Sigmoid colon (tissue), 4 donors: ENCODE measurements at regions not wholly inside any gene's neighbourhood (a gene's known extent, or its start where the extent isn't known, plus 50 kb on each side); places are given as distances from the start of the nearest gene placed in this dataset.

Experiments used
- CTCF ChIP-seq, 4 experiments: fragments of 450-650 bp in 3 of 4; fragments of 200-600 bp in 1 of 4; IDR thresholded peaks; one replicate each; pipeline ENCODE4 v1.5.1; 2016 to 2019; ENCODE audit warnings: antibody characterized with exemption in 4 of 4, mild to moderate bottlenecking in 3 of 4, moderate library complexity in 2 of 4
- POLR2A ChIP-seq, 2 donors: fragments of 450-650 bp; IDR thresholded peaks; one replicate each; pipeline ENCODE4 v1.6.1; 2016; ENCODE audit warnings: antibody characterized with exemption in 2 of 2, mild to moderate bottlenecking in 2 of 2, moderate library complexity in 2 of 2
- POLR2AphosphoS5 ChIP-seq, 4 donors: sonication (generic); formaldehyde crosslinking; IDR thresholded peaks; one replicate each; pipeline ENCODE4 v1.6.1; 2017; ENCODE audit warnings: antibody characterized with exemption in 4 of 4

GRCh38 chr5:158174026-158174425 lies 315.1 kb upstream of the CLINT1 start:
- TF ChIP-seq CTCF (IDR thresholded peaks at IDR 0.05) (no peak), POLR2A (IDR thresholded peaks at IDR 0.05) (no peak), POLR2AphosphoS5 (IDR thresholded peaks at IDR 0.05) (no peak)
